HG03460 (cell line): ENCODE measurements at regions not wholly inside any gene's neighbourhood (a gene's known extent, or its start where the extent isn't known, plus 50 kb on each side); places are given as distances from the start of the nearest gene placed in this dataset.

Experiments used
- ATAC-seq: cut with Tn5 transposase; IDR thresholded peaks from one replicate; pipeline ENCODE4 v1.9.1; 2021; ENCODE audit not compliant: unreplicated experiment

DNA sequence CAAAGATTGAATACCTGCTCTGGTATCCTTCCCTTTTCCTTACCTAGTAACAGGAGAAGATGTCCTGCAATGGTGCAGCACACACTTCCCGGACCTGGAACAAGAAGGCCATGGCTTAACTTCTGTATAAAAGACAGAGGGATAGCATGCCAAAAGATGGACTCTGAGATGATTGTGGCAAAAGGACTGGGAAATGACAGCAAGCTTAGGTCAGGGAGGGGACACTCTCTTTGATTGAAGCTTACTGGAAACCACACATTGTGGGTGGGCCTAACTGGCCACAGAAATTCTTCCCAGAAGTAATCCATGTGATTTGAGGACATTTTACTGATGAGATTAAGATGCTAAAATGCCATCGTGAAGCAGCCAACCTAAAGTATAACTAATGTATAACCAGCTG, 71.0 kb upstream of the OTUD4 start:
- no peak for ATAC-seq

GRCh38 chr4:145248971-145249370, 68.6 kb upstream of the OTUD4 start:
- no peak for ATAC-seq

DNA sequence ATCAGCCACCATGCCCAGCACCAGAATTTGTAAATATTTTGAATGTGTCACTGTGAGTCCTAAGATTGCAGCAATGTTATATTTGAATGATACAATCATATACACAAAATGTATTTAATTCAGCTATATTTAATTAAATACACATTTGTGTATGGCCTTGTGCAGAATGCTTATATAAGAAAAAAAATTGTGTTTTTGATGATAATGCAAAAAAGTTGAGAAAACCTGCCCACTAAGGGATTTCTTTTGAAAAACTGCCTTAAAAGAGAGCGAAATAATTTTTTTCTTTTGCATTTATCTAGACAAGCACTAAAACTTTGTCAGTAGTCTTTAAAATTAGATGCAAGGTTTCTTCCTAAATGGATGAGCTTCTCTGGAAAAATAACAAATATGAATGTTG, 68.1 kb upstream of the OTUD4 start:
- no peak for ATAC-seq

DNA sequence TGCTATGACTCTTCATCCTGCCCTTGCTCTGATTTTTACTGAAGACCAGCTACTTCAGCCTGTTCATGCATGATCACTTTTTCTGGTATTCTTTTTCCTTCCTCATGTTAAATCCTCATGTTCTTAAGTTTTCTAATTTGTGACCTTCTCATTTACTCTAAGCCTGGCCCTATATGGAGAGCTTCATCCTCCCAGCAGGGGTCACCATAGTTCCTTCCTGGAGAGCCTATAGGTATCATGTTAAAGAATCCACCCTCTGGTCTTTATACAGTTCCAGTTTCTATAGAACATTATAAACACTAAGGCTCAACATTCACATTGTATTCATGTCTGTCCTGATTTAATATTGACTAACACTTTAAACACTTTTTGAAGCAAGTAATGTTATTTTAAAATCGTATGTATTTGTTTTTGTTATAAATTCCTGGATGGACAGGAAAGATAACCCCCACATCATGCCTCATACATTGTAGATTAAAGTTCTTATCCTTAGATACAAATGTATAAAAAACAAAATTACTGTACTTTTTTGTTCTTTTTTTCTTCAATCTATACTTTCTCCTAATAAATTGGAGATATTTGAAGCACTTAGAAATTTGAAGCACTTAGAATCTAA, 53.8 kb upstream of the OTUD4 start:
- peak; percentile 98 for ATAC-seq

- ATAC-seq, result no peak
Measured at GRCh38 chr4:145231906-145232700, 51.7 kb upstream of the OTUD4 start.

DNA sequence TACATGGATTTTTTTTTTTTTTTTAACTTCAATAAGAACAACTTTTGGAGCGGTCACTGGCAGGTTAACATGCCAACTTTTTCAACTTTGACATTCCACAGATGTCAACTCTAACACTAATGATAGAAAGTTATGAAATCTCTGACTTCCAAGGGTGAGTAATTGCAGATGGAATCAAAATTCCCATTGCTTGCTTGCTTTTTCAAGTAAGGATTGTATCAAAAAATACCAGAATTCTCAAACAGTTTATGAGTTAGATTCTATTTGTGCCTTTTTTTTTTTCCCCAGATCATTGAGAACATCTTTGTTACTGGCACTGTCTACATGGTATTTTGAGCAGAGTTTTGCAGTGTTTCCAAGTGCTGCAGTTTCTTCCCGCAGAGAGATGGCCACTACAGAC, 50.3 kb upstream of the OTUD4 start:
- no peak for ATAC-seq
